H9 (cell line): ENCODE measurements at regions not wholly inside any gene's neighbourhood (a gene's known extent, or its start where the extent isn't known, plus 50 kb on each side); places are given as distances from the start of the nearest gene placed in this dataset.

ENCODE experiments used
- DNase-seq: peaks from one replicate; pipeline ENCODE4 v3.0.0-alpha.2; 2017
- H2AFZ ChIP-seq: one replicate; pipeline ENCODE4 v1.6.1; 2013; ENCODE audit warnings: mild to moderate bottlenecking, low read length, control low read depth, moderate library complexity
- H2AK5ac ChIP-seq: 2 replicates; pipeline ENCODE4 v1.6.1; 2013; ENCODE audit warnings: low read length, control low read depth, mixed read lengths; ENCODE audit not compliant: insufficient read length
- H2BK120ac ChIP-seq: one replicate; pipeline ENCODE4 v1.6.1; 2013; ENCODE audit warnings: low read depth, mild to moderate bottlenecking, low read length, control low read depth, inconsistent platforms; ENCODE audit not compliant: poor library complexity, severe bottlenecking
- H2BK12ac ChIP-seq: 2 replicates; pipeline ENCODE4 v1.6.1; 2013; ENCODE audit warnings: low read length, control low read depth, mixed read lengths, low read depth; ENCODE audit not compliant: insufficient read length
- H2BK15ac ChIP-seq: 2 replicates; pipeline ENCODE4 v1.6.1; 2013; ENCODE audit warnings: low read depth, low read length, control low read depth
- H2BK20ac ChIP-seq: one replicate; pipeline ENCODE4 v1.6.1; 2013; ENCODE audit warnings: low read depth, mild to moderate bottlenecking, low read length, control low read depth, inconsistent platforms; ENCODE audit not compliant: poor library complexity, severe bottlenecking
- H2BK5ac ChIP-seq: 2 replicates; pipeline ENCODE4 v1.6.1; 2013; ENCODE audit warnings: low read length, control low read depth, mixed read lengths; ENCODE audit not compliant: insufficient read length
- H3K14ac ChIP-seq: 2 replicates; pipeline ENCODE4 v1.6.1; 2013; ENCODE audit warnings: low read length, control low read depth; ENCODE audit not compliant: insufficient read depth
- H3K18ac ChIP-seq: 2 replicates; pipeline ENCODE4 v1.6.1; 2013; ENCODE audit warnings: low read depth, mild to moderate bottlenecking, mixed read lengths, low read length, control low read depth; ENCODE audit not compliant: insufficient read length
- H3K23ac ChIP-seq: 2 replicates; pipeline ENCODE4 v1.6.1; 2013; ENCODE audit warnings: low read length, control low read depth, mixed read lengths, low read depth; ENCODE audit not compliant: insufficient read length
- H3K23me2 ChIP-seq: 2 replicates; pipeline ENCODE4 v1.6.1; 2013; ENCODE audit warnings: low read depth, mild to moderate bottlenecking, mixed read lengths, low read length, control low read depth; ENCODE audit not compliant: insufficient read length, poor library complexity, severe bottlenecking
- H3K27ac ChIP-seq: 2 replicates; pipeline ENCODE4 v1.5.1; 2013; ENCODE audit warnings: low read length, control low read depth, mixed read lengths, low read depth; ENCODE audit not compliant: insufficient read length
- H3K27me3 ChIP-seq: 2 replicates; pipeline ENCODE4 v1.6.1; 2013; ENCODE audit warnings: low read length, control low read depth, inconsistent platforms; ENCODE audit not compliant: insufficient read depth
- H3K4ac ChIP-seq: 2 replicates; pipeline ENCODE4 v1.6.1; 2013; ENCODE audit warnings: low read depth, mild to moderate bottlenecking, control low read depth, inconsistent platforms, low read length, moderate library complexity
- H3K4me1 ChIP-seq: 2 replicates; pipeline ENCODE4 v1.6.1; 2013; ENCODE audit warnings: low read length, control low read depth, inconsistent platforms; ENCODE audit not compliant: insufficient read depth
- H3K4me2 ChIP-seq: 2 replicates; pipeline ENCODE4 v1.6.1; 2013; ENCODE audit warnings: low read length, control low read depth, mixed read lengths; ENCODE audit not compliant: insufficient read length, insufficient read depth
- H3K56ac ChIP-seq: 2 replicates; pipeline ENCODE4 v1.6.1; 2013; ENCODE audit warnings: low read depth, mild to moderate bottlenecking, mixed read lengths, low read length, control low read depth; ENCODE audit not compliant: insufficient read length
- H3K79me1 ChIP-seq: 2 replicates; pipeline ENCODE4 v1.6.1; 2013; ENCODE audit warnings: low read depth, mild to moderate bottlenecking, moderate library complexity, low read length, control low read depth, inconsistent platforms; ENCODE audit not compliant: insufficient read depth, poor library complexity, severe bottlenecking
- H3K79me2 ChIP-seq: 2 replicates; pipeline ENCODE4 v1.6.1; 2013; ENCODE audit warnings: low read length, control low read depth, inconsistent platforms; ENCODE audit not compliant: insufficient read depth
- H3K9ac ChIP-seq: 2 replicates; pipeline ENCODE4 v1.6.1; 2013; ENCODE audit warnings: low read length, control low read depth, mixed read lengths; ENCODE audit not compliant: insufficient read length; ENCODE audit errors: extremely low read depth
- H3K9me3 ChIP-seq: one replicate; pipeline ENCODE4 v1.6.1; 2013; ENCODE audit warnings: low read depth, low read length, inconsistent platforms; ENCODE audit not compliant: control insufficient read depth
- H3T11ph ChIP-seq: one replicate; pipeline ENCODE4 v1.6.1; 2013; ENCODE audit warnings: mild to moderate bottlenecking, low read length, control low read depth, inconsistent platforms
- H4K20me1 ChIP-seq: one replicate; pipeline ENCODE4 v1.6.1; 2013; ENCODE audit not compliant: control insufficient read depth, insufficient read length, insufficient read depth
- H4K5ac ChIP-seq: 2 replicates; pipeline ENCODE4 v1.6.1; 2013; ENCODE audit warnings: low read depth, mild to moderate bottlenecking, mixed read lengths, low read length, control low read depth; ENCODE audit not compliant: insufficient read length
- H4K8ac ChIP-seq: replicated peaks from 2 replicates; pipeline ENCODE4 v1.6.1; 2013; ENCODE audit warnings: low read length, control low read depth, mixed read lengths, low read depth; ENCODE audit not compliant: insufficient read length
- H4K91ac ChIP-seq: 2 replicates; pipeline ENCODE4 v1.6.1; 2013; ENCODE audit warnings: low read depth, mild to moderate bottlenecking, moderate library complexity, mixed read lengths, low read length, control low read depth; ENCODE audit not compliant: insufficient read length
- H3K27ac Mint-ChIP-seq, 3 experiments: 2 replicates in 2 of 3; 3 replicates in 1 of 3; pipeline ENCODE4 v1.8.0; 2020 to 2021; ENCODE audit warnings: mixed read lengths in 3 of 3, mild to moderate bottlenecking in 1 of 3, moderate library complexity in 1 of 3
- H3K27me3 Mint-ChIP-seq: 2 replicates; pipeline ENCODE4 v1.8.0; 2021; ENCODE audit warnings: low read depth, mild to moderate bottlenecking, moderate library complexity, mixed read lengths
- H3K36me3 Mint-ChIP-seq, 3 experiments: 2 replicates in 2 of 3; 3 replicates in 1 of 3; pipeline ENCODE4 v1.8.0; 2020 to 2021; ENCODE audit warnings: low read depth in 3 of 3, mixed read lengths in 3 of 3; ENCODE audit not compliant: insufficient read depth in 1 of 3
- H3K4me1 Mint-ChIP-seq, 2 experiments: 2 replicates each; pipeline ENCODE4 v1.8.0; 2020; ENCODE audit warnings: mixed read lengths in 2 of 2
- H3K4me3 Mint-ChIP-seq, 2 experiments: 2 replicates in 1 of 2; 3 replicates in 1 of 2; pipeline ENCODE4 v1.8.0; 2020 to 2021; ENCODE audit warnings: mild to moderate bottlenecking in 2 of 2, mixed read lengths in 2 of 2, moderate library complexity in 1 of 2
- H3K9me3 Mint-ChIP-seq, 2 experiments: 2 replicates in 1 of 2; 3 replicates in 1 of 2; pipeline ENCODE4 v1.8.0; 2020; ENCODE audit warnings: mild to moderate bottlenecking in 2 of 2, mixed read lengths in 2 of 2, moderate library complexity in 1 of 2
- WGBS: extraction: QIAGEN DNeasy Blood & Tissue Kit; methylation state at CpG from one replicate; pipeline ENCODE4 v1.1.7; 2013; ENCODE audit warnings: missing lambda C conversion rate, low lambda C conversion rate, mixed read lengths; ENCODE audit not compliant: insufficient read length; ENCODE audit errors: extremely low coverage; 5-methylcytosine and 5-hydroxymethylcytosine counted together
- TF ChIP-seq, protein P1 (sequence below): fragments of 200-600 bp; sonication (generic); conservative IDR thresholded peaks from 3 replicates; pipeline ENCODE4 v1.8.0; 2021; ENCODE audit warnings: antibody characterized with exemption, mild to moderate bottlenecking

DNA sequence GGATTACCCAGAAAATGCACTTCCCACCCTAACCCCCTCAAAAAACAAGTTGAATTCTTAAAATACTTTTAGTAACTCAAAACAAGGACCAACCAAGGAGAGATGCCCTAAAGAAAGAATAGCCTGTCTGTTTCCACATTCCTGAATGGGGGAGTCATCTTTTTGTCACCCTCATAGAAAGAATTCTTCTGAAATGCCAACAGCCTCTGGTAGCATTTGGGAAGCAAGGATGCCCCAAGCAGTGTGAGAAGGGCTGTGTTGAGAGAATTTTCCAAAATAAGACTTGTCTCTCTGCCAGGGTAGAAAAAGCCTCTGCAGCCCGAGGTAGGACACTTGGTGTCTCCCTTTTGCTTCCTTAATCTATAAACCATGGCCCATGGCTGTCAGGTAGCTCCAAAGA is 173.1 kb upstream of the VCX3A start:
- Histone ChIP-seq H4K20me1 (no peaks in the 10 kb centered on the region), H3K23ac (no peak overlapping the region), H3K18ac (no peak overlapping the region), H2AK5ac (no peak overlapping the region), H3K56ac (no peak overlapping the region), H2BK20ac (no peak overlapping the region), H3K79me1 (no peaks in the 10 kb centered on the region), H4K8ac (no peak overlapping the region), H4K5ac (no peak overlapping the region), H3K4me2 (no peak overlapping the region), H3K9me3 (peaks cover 19% of the 10 kb centered on the region), H3K4me1 (0 out of 2 replicates have a peak, but pooled peaks cover 2% of the 10 kb centered on the region), H2BK12ac (no peak overlapping the region), H3K14ac (no peak overlapping the region), H2BK5ac (no peak overlapping the region), H3K79me2 (no peaks in the 10 kb centered on the region), H2AFZ (no peak overlapping the region), H3K27me3 (no peaks in the 10 kb centered on the region), H3K4ac (no peak overlapping the region), H4K91ac (no peak overlapping the region), H3K27ac (peak overlapping the region; percentile 41), H3T11ph (no peak overlapping the region), H2BK15ac (no peak overlapping the region), H3K9ac (no peak overlapping the region), H2BK120ac (no peak overlapping the region), H3K23me2 (no peaks in the 10 kb centered on the region)
- no peak overlapping the region for H3K4me3 Mint-ChIP-seq
- TF ChIP-seq, protein P1, sequence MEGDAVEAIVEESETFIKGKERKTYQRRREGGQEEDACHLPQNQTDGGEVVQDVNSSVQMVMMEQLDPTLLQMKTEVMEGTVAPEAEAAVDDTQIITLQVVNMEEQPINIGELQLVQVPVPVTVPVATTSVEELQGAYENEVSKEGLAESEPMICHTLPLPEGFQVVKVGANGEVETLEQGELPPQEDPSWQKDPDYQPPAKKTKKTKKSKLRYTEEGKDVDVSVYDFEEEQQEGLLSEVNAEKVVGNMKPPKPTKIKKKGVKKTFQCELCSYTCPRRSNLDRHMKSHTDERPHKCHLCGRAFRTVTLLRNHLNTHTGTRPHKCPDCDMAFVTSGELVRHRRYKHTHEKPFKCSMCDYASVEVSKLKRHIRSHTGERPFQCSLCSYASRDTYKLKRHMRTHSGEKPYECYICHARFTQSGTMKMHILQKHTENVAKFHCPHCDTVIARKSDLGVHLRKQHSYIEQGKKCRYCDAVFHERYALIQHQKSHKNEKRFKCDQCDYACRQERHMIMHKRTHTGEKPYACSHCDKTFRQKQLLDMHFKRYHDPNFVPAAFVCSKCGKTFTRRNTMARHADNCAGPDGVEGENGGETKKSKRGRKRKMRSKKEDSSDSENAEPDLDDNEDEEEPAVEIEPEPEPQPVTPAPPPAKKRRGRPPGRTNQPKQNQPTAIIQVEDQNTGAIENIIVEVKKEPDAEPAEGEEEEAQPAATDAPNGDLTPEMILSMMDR = no peak
- WGBS = no CpG with 5 or more reads among the region's 1 CpG
- DNase-seq = no peak
- peaks cover 15 to 28% (median 22%) of the 10 kb centered on the region in 3 experiments; a peak in 6 of 7 replicates for H3K36me3 Mint-ChIP-seq
- H3K27me3 Mint-ChIP-seq = no peaks in the 10 kb centered on the region; the same call in 1 of the 2 replicates
- H3K27ac Mint-ChIP-seq = peak overlapping the region; percentile 68 to 80 (median 76); a peak in 4 of 7 replicates
- H3K9me3 Mint-ChIP-seq = peaks cover 20% of the 10 kb centered on the region in 2 experiments
- peaks cover 26% of the 10 kb centered on the region in 2 experiments for H3K4me1 Mint-ChIP-seq
